ENCODE measurements at regions not wholly inside any gene's neighbourhood (a gene's known extent, or its start where the extent isn't known, plus 50 kb on each side); places are given as distances from the start of the nearest gene placed in this dataset.
"Not testable (repeated sequence)": the region's sequence is repeated elsewhere in the genome, so short reads cannot be mapped to it uniquely, and the experiment has no call there.

- no peak overlapping the region for H3K4me3 ChIP-seq (ENCODE audit: low read depth, low read length)
- no peak for DNase-seq
- H3K36me3 ChIP-seq (replicated peaks), result no peaks in the 10 kb centered on the region
- no peak for TF ChIP-seq CTCF (IDR thresholded peaks at IDR 0.05; ENCODE audit: low read depth, low read length, missing control alignments)
- no peak overlapping the region for H3K27ac ChIP-seq
- no peaks in the 10 kb centered on the region for H3K27me3 ChIP-seq (replicated peaks)
- in situ Hi-C loops (cut with HindIII; ENCODE audit: low pct_ligation_motif_present, low sequenced_read_pairs), result no loop called here
These were observed 511.0 kb upstream of the COBL start for GRCh38 chr7:51827631-51828030.

GRCh38 chr7:51824050-51824449 lies 507.4 kb upstream of the COBL start:
- H3K36me3 ChIP-seq (replicated peaks), result no peaks in the 10 kb centered on the region
- no peak overlapping the region for H3K27ac ChIP-seq
- H3K4me3 ChIP-seq (ENCODE audit: low read depth, low read length), result no peak overlapping the region
- H3K27me3 ChIP-seq (replicated peaks), result no peaks in the 10 kb centered on the region
- in situ Hi-C loops (cut with HindIII; ENCODE audit: low pct_ligation_motif_present, low sequenced_read_pairs), result no loop called here
- TF ChIP-seq CTCF (IDR thresholded peaks at IDR 0.05; ENCODE audit: low read depth, low read length, missing control alignments), result no peak
- DNase-seq, result no peak

- Histone ChIP-seq H3K27ac (no peak overlapping the region), H3K27me3 (replicated peaks) (no peaks in the 10 kb centered on the region), H3K36me3 (replicated peaks) (no peaks in the 10 kb centered on the region), H3K4me3 (ENCODE audit: low read depth, low read length) (no peak overlapping the region)
- TF ChIP-seq CTCF (IDR thresholded peaks at IDR 0.05; ENCODE audit: low read depth, low read length, missing control alignments), result no peak
- no peak for DNase-seq
- in situ Hi-C loops (cut with HindIII; ENCODE audit: low pct_ligation_motif_present, low sequenced_read_pairs), result no loop called here
These were observed 506.8 kb upstream of the COBL start for GRCh38 chr7:51823437-51823836.

GRCh38 chr7:51817694-51818225 lies 501.2 kb upstream of the COBL start:
- Histone ChIP-seq H3K36me3 (replicated peaks) (no peaks in the 10 kb centered on the region), H3K27me3 (replicated peaks) (no peaks in the 10 kb centered on the region), H3K4me3 (ENCODE audit: low read depth, low read length) (no peak overlapping the region), H3K27ac (no peak overlapping the region)
- no peak for DNase-seq
- TF ChIP-seq CTCF (IDR thresholded peaks at IDR 0.05; ENCODE audit: low read depth, low read length, missing control alignments), result no peak
- in situ Hi-C loops (cut with HindIII; ENCODE audit: low pct_ligation_motif_present, low sequenced_read_pairs), result no loop called here

- H3K36me3 ChIP-seq (replicated peaks); H3K4me3 ChIP-seq (ENCODE audit: low read depth, low read length); DNase-seq; in situ Hi-C loops (cut with HindIII; ENCODE audit: low pct_ligation_motif_present, low sequenced_read_pairs); H3K27me3 ChIP-seq (replicated peaks); H3K27ac ChIP-seq: not testable (repeated sequence)
These were observed 489.3 kb upstream of the COBL start for GRCh38 chr7:51805783-51806431.

- Histone ChIP-seq H3K27me3 (replicated peaks) (no peaks in the 10 kb centered on the region), H3K27ac (no peak overlapping the region), H3K4me3 (ENCODE audit: low read depth, low read length) (no peak overlapping the region), H3K36me3 (replicated peaks) (no peaks in the 10 kb centered on the region)
- no peak for DNase-seq
- TF ChIP-seq CTCF (IDR thresholded peaks at IDR 0.05; ENCODE audit: low read depth, low read length, missing control alignments), result no peak
- in situ Hi-C loops (cut with HindIII; ENCODE audit: low pct_ligation_motif_present, low sequenced_read_pairs), result no loop called here
These were observed 486.1 kb upstream of the COBL start for GRCh38 chr7:51802718-51803117.

Measured in brain microvascular endothelial cell (primary cell).